GM21576 (cell line): ENCODE measurements at regions not wholly inside any gene's neighbourhood (a gene's known extent, or its start where the extent isn't known, plus 50 kb on each side); places are given as distances from the start of the nearest gene placed in this dataset.
A peak's percentile ranks its signal among the peaks of the same experiment; 100 is the strongest.

Source experiments
- ATAC-seq: cut with Tn5 transposase; IDR thresholded peaks from one replicate; pipeline ENCODE4 v1.9.1; 2021; ENCODE audit warnings: mild to moderate bottlenecking, moderate library complexity; ENCODE audit not compliant: unreplicated experiment

GRCh38 chr17:68182940-68183551, 64.8 kb upstream of the AMZ2 start:
- ATAC-seq: peak; percentile 35

GRCh38 chr17:68184141-68184571, 63.7 kb upstream of the AMZ2 start:
- no peak for ATAC-seq

- ATAC-seq: peak; percentile 48
Measured at GRCh38 chr17:68184816-68185436, 62.9 kb upstream of the AMZ2 start.

GRCh38 chr17:68185820-68186219, 62.0 kb upstream of the AMZ2 start:
- ATAC-seq: no peak

- no peak for ATAC-seq
Measured at GRCh38 chr17:68190495-68190894, 57.3 kb upstream of the AMZ2 start.

- no peak for ATAC-seq
Measured at GRCh38 chr17:68195667-68196393, 52.0 kb upstream of the AMZ2 start.

GRCh38 chr17:68196394-68197090, 51.3 kb upstream of the AMZ2 start:
- ATAC-seq: no peak

GRCh38 chr17:68197091-68197996, 50.5 kb upstream of the AMZ2 start:
- ATAC-seq: no peak

- no peak for ATAC-seq
Measured at GRCh38 chr17:68197997-68198930, 49.6 kb upstream of the AMZ2 start.
